H1 (cell line): ENCODE measurements at regions not wholly inside any gene's neighbourhood (a gene's known extent, or its start where the extent isn't known, plus 50 kb on each side); places are given as distances from the start of the nearest gene placed in this dataset.
"Not testable (repeated sequence)": the region's sequence is repeated elsewhere in the genome, so short reads cannot be mapped to it uniquely, and the experiment has no call there.

Experiments
- ATF2 ChIP-seq: IDR thresholded peaks from 2 replicates; pipeline ENCODE4 v1.6.1; 2012; ENCODE audit warnings: low read length, inconsistent platforms
- ATF3 ChIP-seq: IDR thresholded peaks from 2 replicates; pipeline ENCODE4 v1.6.1; 2011; ENCODE audit warnings: low read depth, mild to moderate bottlenecking, low read length; ENCODE audit not compliant: insufficient read depth
- BACH1 ChIP-seq: IDR thresholded peaks from 2 replicates; pipeline ENCODE4 v1.6.1; 2012; ENCODE audit warnings: low read length, improper control_type of control experiment
- CHD2 ChIP-seq: IDR thresholded peaks from 2 replicates; pipeline ENCODE4 v1.6.1; 2012; ENCODE audit warnings: low read length, improper control_type of control experiment
- CTCF ChIP-seq, 3 experiments: IDR thresholded peaks; 1 replicate in 2 of 3; 2 replicates in 1 of 3; pipeline versions ENCODE4 v1.5.1 to v1.6.1; 2011; ENCODE audit warnings: low read length in 3 of 3, mild to moderate bottlenecking in 3 of 3, inconsistent platforms in 2 of 3, low read depth in 1 of 3, moderate library complexity in 1 of 3; ENCODE audit not compliant: insufficient read depth in 1 of 3; ENCODE audit errors: control extremely low read depth in 1 of 3
- EZH2 ChIP-seq: fragments of 200-600 bp; sonication (generic); IDR thresholded peaks from 2 replicates; pipeline ENCODE4 v1.7.1; 2012; ENCODE audit warnings: low read depth, mild to moderate bottlenecking, moderate library complexity, low read length, inconsistent platforms; ENCODE audit not compliant: severe bottlenecking
- GABPA ChIP-seq: IDR thresholded peaks from 2 replicates; pipeline ENCODE4 v1.6.1; 2011; ENCODE audit warnings: mild to moderate bottlenecking, low read length, moderate library complexity, borderline replicate concordance; ENCODE audit not compliant: insufficient read depth
- GTF2F1 ChIP-seq: IDR thresholded peaks from 2 replicates; pipeline ENCODE4 v1.6.1; 2012; ENCODE audit warnings: low read depth, low read length, improper control_type of control experiment, borderline replicate concordance
- HDAC6 ChIP-seq: IDR thresholded peaks from one replicate; pipeline ENCODE4 v1.7.1; 2012; ENCODE audit warnings: low read depth, mild to moderate bottlenecking, inconsistent platforms, low read length, moderate library complexity
- SIN3A ChIP-seq, 2 experiments: IDR thresholded peaks in 1 of 2; conservative IDR thresholded peaks in 1 of 2; 2 replicates each; pipeline ENCODE4 v1.6.1; 2011 to 2012; ENCODE audit warnings: low read length in 2 of 2, improper control_type of control experiment in 1 of 2, low read depth in 1 of 2, mild to moderate bottlenecking in 1 of 2
- SP1 ChIP-seq: IDR thresholded peaks from 2 replicates; pipeline ENCODE4 v1.6.1; 2011; ENCODE audit warnings: low read depth, low read length

GRCh38 chr21:13519971-13520370 lies 89.6 kb upstream of the POTED start:
- not testable (repeated sequence) for TF ChIP-seq CTCF (IDR thresholded peaks at IDR 0.05; ENCODE audit: control extremely low read depth in 1 of 3, insufficient read depth in 1 of 3, low read depth in 1 of 3, low read length in 3 of 3); ATF3; HDAC6; ATF2; BACH1; EZH2; CHD2; GABPA; SIN3A (conservative IDR thresholded peaks at IDR 0.05 in 1 of 2, IDR thresholded peaks at IDR 0.05 in 1 of 2; ENCODE audit: low read depth in 1 of 2, low read length in 2 of 2); SP1; GTF2F1
